ENCODE measurements at regions not wholly inside any gene's neighbourhood (a gene's known extent, or its start where the extent isn't known, plus 50 kb on each side); places are given as distances from the start of the nearest gene placed in this dataset.
"Not testable (repeated sequence)": the region's sequence is repeated elsewhere in the genome, so short reads cannot be mapped to it uniquely, and the experiment has no call there.

DNA sequence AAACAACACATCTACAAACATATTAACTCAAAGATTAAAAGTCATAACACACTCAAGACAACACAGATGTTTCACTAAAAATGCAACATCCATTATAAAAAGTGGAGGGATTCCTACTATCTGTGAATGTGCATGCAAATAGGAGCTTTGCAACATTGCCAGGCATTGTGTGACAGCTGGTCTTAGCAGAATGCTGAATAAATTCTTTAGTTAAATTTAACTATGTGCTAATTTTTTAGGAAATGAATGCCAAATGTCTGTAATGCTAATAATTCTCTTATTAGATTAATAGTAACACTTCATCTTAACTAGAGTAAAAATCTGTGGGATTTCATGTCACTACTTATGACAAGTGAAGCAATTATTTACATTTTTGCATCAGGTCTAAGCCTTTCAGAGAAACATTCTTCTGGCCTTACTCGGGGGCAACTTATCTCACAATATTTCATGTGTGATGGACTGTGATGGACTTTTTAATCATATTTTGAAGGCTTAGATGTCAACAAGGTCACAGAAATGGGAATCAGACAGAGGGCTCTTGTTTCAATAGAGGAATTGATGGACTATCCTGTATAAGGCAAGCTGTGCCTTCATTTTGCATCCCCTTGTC is 524.6 kb upstream of the KCND2 start:
- DNase-seq = no peak

DNA sequence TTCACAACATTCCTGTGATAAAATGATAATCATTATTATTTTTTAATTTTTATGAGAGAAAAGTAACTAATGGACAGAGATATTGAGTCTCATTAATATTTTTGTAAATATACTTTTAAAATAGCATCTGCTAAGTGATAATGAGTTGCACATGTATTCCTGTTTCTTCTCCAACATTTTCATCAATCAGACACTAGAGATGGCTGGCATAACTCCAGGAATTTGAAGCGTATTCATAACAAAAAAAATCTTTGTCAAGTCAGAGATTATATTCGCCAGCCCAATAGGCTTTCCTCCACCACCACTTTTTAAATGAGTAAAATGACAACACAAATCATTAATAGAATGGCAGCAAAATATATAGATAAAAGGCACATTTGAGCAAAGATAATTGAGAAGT is 524.0 kb upstream of the KCND2 start:
- no peak for DNase-seq

DNA sequence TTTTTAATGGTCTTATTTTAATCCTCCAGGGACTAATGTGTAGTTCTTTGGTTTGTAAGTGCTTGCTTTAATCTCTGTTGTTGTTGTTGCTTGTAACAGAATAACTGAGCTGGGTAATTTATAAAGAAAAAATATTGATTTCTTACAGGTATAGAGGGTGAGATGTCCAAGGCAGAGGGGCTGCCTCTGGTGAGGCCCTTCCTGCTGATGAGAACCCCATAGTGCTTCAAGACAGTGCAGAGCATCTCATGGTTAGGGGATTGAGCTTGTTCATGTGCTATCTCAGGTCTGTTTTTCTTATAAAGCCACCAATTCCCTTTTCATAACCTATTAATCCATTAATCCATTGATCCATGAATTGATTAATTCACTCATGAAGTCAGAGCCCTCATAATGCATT is 516.3 kb upstream of the KCND2 start:
- no peak for DNase-seq

DNA sequence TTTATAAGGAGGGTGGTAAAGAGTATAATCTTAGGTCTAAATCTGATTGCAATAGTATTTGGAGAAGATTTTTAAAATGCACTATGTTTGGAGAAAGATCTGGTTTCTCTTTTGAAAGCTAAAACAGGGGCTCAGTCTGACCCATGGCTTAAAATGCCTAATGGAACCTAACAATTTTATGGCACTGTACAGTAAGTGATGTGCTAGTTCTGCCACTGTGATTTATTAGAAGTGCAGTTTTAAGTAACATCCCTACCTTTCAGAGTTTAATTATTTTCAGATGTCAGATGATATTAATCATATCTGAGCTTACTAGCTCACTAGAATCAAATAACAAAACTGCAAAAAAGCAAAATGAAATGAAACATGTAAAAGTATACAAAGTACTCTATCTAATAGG is 514.7 kb upstream of the KCND2 start:
- DNase-seq = no peak

- DNase-seq = no peak
Measured at GRCh38 chr7:119761776-119762175, 511.2 kb upstream of the KCND2 start.

- no peak for DNase-seq
Measured at GRCh38 chr7:119782286-119782685, 490.7 kb upstream of the KCND2 start.

DNA sequence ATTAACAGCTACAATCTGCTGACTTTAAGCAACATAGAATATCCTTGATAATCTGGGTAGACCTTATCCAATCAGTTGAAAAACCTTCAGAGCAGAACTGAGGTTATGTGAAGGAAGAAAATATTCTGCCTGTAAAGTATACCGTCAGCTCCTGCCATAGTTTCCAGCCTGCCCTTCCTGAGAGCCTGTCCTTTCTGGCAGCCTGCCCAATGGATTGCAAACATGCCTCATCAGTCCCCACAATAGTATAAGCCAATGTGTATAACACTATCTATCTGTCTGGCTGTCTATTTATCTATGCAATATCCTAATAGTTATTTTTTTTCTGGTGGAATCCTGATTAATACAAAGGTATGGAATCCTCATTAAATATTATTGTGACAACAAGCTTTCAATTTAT is 489.2 kb upstream of the KCND2 start:
- no peak for DNase-seq

DNA sequence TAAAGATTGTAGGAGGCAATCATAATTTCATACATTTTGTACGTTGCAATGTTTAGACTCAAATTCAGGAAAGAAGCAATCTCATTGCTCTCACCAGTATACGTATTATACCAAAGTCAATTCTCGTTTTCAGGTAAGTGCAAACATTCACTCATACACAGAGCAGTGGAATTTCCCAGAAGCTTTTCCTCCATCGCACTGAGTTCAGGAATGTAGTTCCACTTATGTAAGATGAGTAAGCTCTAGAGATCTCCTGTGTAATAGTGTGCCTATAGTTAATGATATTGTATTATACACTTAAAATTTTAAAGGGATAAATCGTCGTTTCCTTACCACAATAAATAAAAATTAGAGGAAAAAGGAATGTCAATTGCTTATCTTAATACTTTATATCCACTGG is 470.8 kb upstream of the KCND2 start:
- DNase-seq = no peak

- DNase-seq = no peak
Measured at GRCh38 chr7:119825091-119825655, 447.8 kb upstream of the KCND2 start.

- no peak for DNase-seq
Measured at GRCh38 chr7:119826547-119826946, 446.4 kb upstream of the KCND2 start.

- no peak for DNase-seq
Measured at GRCh38 chr7:119838444-119838843, 434.5 kb upstream of the KCND2 start.

- no peak for DNase-seq
Measured at GRCh38 chr7:119842337-119842736, 430.6 kb upstream of the KCND2 start.

DNA sequence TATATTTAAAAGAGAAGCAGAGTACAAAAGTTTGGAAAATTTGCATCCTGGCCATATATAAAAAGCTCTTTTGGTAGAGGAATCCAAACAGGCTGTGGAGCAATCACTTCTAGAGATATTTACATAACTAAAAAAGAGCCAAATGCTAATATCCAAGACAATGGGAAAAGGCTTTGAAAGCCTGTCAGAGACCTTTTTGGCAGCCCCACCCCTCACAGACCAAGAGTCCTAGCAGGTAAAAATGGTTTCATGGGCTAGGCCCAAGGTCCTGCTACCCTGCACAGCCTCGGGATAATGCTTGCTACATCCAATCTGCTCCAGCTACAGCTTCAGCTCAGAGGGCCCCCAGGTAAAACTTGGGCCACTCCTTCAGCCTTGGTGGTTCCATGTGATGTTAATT is 430.2 kb upstream of the KCND2 start:
- DNase-seq = no peak

DNA sequence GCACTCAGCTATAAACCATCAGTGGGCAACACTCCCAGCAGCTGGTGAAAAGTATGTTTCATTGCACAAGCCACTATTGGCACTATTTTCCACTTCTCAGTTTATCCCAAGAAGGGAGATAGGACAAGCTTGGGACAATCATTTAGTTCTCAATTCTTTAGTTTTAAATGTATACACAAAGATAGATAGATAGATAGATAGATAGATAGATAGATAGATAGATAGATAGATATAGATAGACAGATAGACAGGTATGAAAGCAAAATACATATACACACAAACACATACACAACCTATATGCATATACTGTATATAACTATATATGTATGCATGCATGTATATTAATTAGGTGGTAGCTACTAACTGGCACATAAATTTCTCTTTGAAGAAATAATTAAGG is 411.6 kb upstream of the KCND2 start:
- DNase-seq = no peak

DNA sequence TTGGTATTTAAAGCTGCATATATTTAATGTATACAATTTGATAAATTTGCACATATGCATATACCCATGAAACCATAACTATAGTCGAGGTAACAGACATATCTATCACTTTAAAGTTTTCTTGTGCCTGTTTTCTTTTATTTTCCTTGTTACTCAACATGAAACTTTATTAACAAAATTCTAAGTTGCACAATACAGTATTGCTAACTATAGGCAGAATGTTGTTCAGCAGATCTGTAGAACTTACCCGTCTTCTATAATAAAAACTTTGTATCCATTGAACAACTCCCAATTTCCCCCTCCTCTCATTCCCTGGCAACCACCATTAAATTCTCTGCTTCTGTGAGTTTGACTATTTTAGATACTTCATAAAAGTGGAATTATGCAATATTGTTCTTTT is 404.6 kb upstream of the KCND2 start:
- DNase-seq = no peak

DNA sequence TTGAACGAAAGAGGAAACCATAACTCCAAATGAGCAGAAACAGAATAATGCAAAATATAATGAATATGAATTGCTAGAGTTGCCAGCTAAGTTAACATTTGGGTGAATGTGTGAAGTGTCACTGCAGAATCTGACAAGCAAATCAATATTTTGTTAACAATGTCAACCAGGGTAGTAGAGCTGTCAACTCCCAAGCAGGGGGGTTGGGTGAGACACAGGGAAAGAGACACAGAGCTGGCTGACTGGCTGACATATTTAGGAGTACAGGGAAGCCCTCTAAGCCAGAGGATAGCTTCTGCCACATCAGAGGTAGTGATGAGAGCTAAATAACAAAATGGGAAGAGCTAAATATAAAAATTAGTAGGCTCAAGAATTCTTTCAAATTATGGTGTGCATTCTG is 393.1 kb upstream of the KCND2 start:
- DNase-seq = no peak

DNA sequence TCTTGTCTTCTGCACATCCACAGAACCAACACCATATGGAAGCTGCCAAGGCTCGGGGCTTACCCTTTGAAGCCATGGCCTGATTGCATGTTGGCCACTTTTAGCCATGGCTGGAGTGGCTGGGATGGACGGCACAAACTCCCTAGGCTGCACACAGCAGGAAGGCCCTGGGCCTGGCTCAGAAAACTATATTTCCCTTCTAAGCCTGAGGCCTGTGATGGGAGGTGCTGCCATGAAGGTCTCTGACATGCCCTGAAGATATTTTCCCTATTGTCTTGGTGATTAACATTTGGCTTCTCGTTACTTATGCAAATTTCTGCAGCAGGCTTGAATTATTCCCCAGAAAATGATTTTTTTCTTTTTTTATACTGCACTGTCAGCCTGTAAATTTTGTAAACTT is 387.0 kb upstream of the KCND2 start:
- DNase-seq = no peak

- not testable (repeated sequence) for DNase-seq
Measured at GRCh38 chr7:119886525-119886924, 386.4 kb upstream of the KCND2 start.

GRCh38 chr7:119888251-119888650 is 384.7 kb upstream of the KCND2 start:
- no peak for DNase-seq

DNA sequence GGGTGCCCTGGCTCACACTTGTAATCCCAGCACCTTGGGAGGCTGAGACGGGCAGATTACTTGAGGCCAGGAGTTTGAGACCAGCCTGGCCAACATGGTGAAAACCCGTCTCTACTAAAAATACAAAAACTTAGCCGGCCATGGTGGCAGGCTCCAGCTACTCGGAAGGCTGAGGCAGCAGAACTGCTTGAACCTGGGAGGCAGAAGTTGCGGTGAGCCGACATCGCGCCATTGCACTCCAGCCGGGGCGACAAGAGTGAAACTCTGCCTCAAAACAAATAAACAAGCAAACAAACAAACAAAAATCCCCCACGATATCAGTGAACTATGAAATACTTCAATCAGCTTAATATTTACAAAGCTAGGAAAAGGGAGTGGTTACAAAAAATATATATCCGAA is 382.3 kb upstream of the KCND2 start:
- no peak for DNase-seq

DNA sequence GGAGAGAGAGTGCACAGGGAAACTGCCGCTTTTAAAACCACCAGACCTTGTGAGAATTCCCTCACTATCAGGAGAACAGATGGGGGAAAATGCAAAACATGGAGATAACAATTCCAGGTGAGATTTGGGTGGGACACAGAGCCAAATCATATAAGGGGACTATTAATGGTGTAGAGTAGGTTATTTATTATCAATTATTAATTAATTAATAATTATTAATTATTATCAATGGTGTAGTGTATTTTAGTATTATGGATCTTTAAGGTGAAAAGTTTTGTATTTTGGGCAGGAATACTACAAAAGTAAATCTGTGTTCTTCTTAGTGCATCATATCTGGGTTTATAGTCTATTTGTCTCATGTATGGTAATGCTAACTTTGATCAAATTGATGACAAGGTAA is 377.7 kb upstream of the KCND2 start:
- DNase-seq = no peak

GRCh38 chr7:119896386-119896785 is 376.6 kb upstream of the KCND2 start:
- no peak for DNase-seq

DNA sequence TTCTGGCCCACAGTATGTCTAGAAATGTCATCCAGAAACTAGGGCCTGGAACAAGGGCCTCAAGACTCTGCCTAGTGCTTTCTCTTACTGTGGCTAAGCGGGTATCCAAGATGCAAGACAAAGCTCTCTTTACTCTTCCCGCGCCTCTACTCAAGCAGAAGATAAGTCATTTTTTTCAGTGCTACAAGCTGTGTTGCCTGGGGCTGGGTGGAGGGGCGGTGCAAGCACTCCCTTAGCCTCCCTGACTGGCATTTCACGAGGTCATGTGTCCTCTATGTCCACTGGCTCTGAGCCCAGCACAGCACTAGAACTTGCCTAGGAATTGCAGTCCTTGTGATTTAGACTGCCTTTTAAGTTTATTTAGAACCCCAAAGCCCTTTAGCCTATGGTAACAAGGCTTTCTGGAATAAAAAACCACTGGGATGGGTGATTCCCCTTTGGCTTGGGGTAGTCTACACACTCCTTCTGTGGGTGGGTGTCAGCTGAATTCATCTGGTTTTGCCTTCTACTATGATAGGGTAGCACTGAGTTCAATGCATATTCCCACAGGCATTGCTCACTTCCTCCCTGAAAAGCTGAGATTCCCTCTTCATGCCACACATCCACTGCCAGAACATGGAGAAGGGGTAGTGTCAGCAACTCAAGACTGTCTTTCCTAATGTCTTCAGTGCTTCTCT is 371.8 kb upstream of the KCND2 start:
- no peak for DNase-seq

- no peak for DNase-seq
Measured at GRCh38 chr7:119903085-119903484, 369.9 kb upstream of the KCND2 start.

DNA sequence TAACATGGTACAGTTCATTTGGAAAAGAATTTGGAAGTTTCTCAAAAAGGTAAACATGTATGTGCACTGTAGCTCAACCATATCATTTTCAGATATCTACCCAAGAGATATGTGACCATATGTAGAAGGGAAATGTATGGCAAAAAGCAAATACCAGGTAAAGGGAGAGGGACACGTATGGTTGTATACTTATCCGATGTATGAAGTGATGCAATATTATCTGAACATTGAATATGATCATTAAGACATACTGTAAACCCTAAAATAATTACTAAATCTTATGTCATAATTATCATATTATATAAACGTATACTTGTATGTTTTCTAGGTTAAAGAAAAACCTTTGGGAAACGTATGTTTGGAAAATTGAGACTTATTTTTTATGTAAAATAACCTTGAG is 367.5 kb upstream of the KCND2 start:
- DNase-seq = no peak

All from stimulated activated CD4-positive, alpha-beta T cell treated with anti-CD3 and anti-CD28 coated beads, Interleukin-1b, Interleukin-23, amount 100 ng/mL, for 48 hours (primary cell).